Calu3 (cell line): ENCODE measurements at regions not wholly inside any gene's neighbourhood (a gene's known extent, or its start where the extent isn't known, plus 50 kb on each side); places are given as distances from the start of the nearest gene placed in this dataset.

Experiments used
- BruUV-seq: library from RNA; stranded (reverse); fragments of 400-500 nt; replicated peaks from 2 replicates; lab custom pipeline; 2021; lab: Mats Ljungman, UMichigan
- CTCF ChIA-PET: fragments of 300-600 bp; sonication (Branson Sonifier 250); formaldehyde crosslinking; loops from one replicate; lab custom pipeline; 2022; ENCODE audit warnings: antibody characterized with exemption; lab: Charles Lee
- DNase-seq: peaks from one replicate; pipeline ENCODE4 v3.0.0; 2022
- H3K27ac Mint-ChIP-seq: one replicate; pipeline ENCODE4 v1.8.0; 2022; ENCODE audit warnings: mixed read lengths; ENCODE audit not compliant: unreplicated experiment
- H3K27me3 Mint-ChIP-seq: one replicate; pipeline ENCODE4 v1.8.0; 2022; ENCODE audit warnings: mixed read lengths; ENCODE audit not compliant: unreplicated experiment
- H3K36me3 Mint-ChIP-seq: one replicate; pipeline ENCODE4 v1.8.0; 2022; ENCODE audit warnings: mild to moderate bottlenecking, moderate library complexity, mixed read lengths; ENCODE audit not compliant: insufficient read depth, unreplicated experiment
- H3K4me1 Mint-ChIP-seq: one replicate; pipeline ENCODE4 v1.8.0; 2022; ENCODE audit warnings: mild to moderate bottlenecking, low read depth, mixed read lengths; ENCODE audit not compliant: unreplicated experiment
- H3K4me3 Mint-ChIP-seq: one replicate; pipeline ENCODE4 v1.8.0; 2022; ENCODE audit warnings: mild to moderate bottlenecking, low read depth, moderate library complexity, mixed read lengths; ENCODE audit not compliant: unreplicated experiment
- H3K9me3 Mint-ChIP-seq: one replicate; pipeline ENCODE4 v1.8.0; 2022; ENCODE audit warnings: low read depth, mixed read lengths; ENCODE audit not compliant: unreplicated experiment
- intact Hi-C: fragments of 100-400 bp; cut with micrococcal nuclease; formaldehyde crosslinking; loops from one replicate; pipeline ENCODE4 v1.10.0; 2022; ENCODE audit not compliant: unreplicated experiment
- TF ChIP-seq, protein P1 (sequence below): fragments of 200-600 bp; IDR thresholded peaks from one replicate; pipeline ENCODE4 v1.8.0; 2022; ENCODE audit warnings: antibody characterized with exemption; ENCODE audit not compliant: unreplicated experiment

DNA sequence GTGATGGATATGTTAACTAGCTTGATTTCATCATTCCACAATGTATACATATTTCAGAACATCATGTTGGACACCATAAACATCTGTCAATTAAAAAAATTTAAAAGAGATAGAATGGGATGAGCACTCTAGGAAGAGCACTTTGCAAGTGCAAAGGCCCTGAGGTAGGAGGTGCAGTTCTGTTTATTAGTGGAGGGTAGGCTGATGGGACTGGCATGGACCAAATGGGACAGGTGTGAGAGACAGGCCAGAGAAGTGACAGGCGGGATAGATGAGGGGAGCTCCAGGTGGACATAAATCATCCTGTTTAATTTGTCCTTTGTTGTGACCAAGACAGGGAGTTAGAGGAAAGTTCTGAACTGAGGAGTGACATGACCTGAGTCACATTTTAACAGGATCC lies 477.9 kb downstream of the TSN start:
- intact Hi-C loops, result no loop called here
- DNase-seq, result no peak
- Mint-ChIP-seq H3K9me3 (no peaks in the 10 kb centered on the region), H3K4me3 (no peak overlapping the region), H3K27me3 (peaks cover 12% of the 10 kb centered on the region), H3K4me1 (peaks cover 27% of the 10 kb centered on the region), H3K36me3 (peaks cover 7% of the 10 kb centered on the region), H3K27ac (no peak overlapping the region)
- BruUV-seq, result no TSS peak
- TF ChIP-seq, protein P1, sequence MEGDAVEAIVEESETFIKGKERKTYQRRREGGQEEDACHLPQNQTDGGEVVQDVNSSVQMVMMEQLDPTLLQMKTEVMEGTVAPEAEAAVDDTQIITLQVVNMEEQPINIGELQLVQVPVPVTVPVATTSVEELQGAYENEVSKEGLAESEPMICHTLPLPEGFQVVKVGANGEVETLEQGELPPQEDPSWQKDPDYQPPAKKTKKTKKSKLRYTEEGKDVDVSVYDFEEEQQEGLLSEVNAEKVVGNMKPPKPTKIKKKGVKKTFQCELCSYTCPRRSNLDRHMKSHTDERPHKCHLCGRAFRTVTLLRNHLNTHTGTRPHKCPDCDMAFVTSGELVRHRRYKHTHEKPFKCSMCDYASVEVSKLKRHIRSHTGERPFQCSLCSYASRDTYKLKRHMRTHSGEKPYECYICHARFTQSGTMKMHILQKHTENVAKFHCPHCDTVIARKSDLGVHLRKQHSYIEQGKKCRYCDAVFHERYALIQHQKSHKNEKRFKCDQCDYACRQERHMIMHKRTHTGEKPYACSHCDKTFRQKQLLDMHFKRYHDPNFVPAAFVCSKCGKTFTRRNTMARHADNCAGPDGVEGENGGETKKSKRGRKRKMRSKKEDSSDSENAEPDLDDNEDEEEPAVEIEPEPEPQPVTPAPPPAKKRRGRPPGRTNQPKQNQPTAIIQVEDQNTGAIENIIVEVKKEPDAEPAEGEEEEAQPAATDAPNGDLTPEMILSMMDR, result no peak
- CTCF ChIA-PET, result no interaction called here

GRCh38 chr2:122236152-122236874 lies 480.9 kb downstream of the TSN start:
- H3K27ac Mint-ChIP-seq, result peak overlapping the region; percentile 57
- peak; percentile 91 for DNase-seq
- peaks cover 39% of the 10 kb centered on the region for H3K4me1 Mint-ChIP-seq
- peaks cover 40% of the 10 kb centered on the region for H3K27me3 Mint-ChIP-seq
- peak overlapping the region; percentile 3 for H3K4me3 Mint-ChIP-seq
- intact Hi-C loops, result loop anchor here (2.0 to 5.0 kb wide), 2 partner anchors 196 to 458 kb away; no protein-coding TSS in a partner anchor
- H3K36me3 Mint-ChIP-seq, result peaks cover 7% of the 10 kb centered on the region
- no peaks in the 10 kb centered on the region for H3K9me3 Mint-ChIP-seq
- no TSS peak for BruUV-seq
- CTCF ChIA-PET, result interaction anchor here (0.6 kb wide), 1 partner anchor 266 kb away, joined by 8 read pairs; no protein-coding TSS in a partner anchor
- TF ChIP-seq, protein P1, result no peak

- TF ChIP-seq, protein P1, result no peak
- DNase-seq, result no peak
- CTCF ChIA-PET, result no interaction called here
- intact Hi-C loops, result loop anchor here (2.0 to 5.0 kb wide), 2 partner anchors 195 to 458 kb away; no protein-coding TSS in a partner anchor
- Mint-ChIP-seq H3K36me3 (peaks cover 7% of the 10 kb centered on the region), H3K4me3 (peak overlapping the region; percentile 38), H3K27me3 (peaks cover 46% of the 10 kb centered on the region), H3K9me3 (no peaks in the 10 kb centered on the region), H3K27ac (peak overlapping the region; percentile 57), H3K4me1 (peaks cover 39% of the 10 kb centered on the region)
- BruUV-seq, result no TSS peak
Measured at GRCh38 chr2:122236925-122237324, 481.5 kb downstream of the TSN start.

GRCh38 chr2:122237450-122237849 lies 482.0 kb downstream of the TSN start:
- peak; percentile 28 for DNase-seq
- H3K27ac Mint-ChIP-seq, result peak overlapping the region; percentile 57
- intact Hi-C loops, result loop anchor here (2.0 to 5.0 kb wide), 2 partner anchors 195 to 459 kb away; no protein-coding TSS in a partner anchor
- TF ChIP-seq, protein P1, result no peak
- peaks cover 51% of the 10 kb centered on the region for H3K27me3 Mint-ChIP-seq
- CTCF ChIA-PET, result interaction anchor here (0.6 kb wide), 1 partner anchor 699 kb away, joined by 4 read pairs; no protein-coding TSS in a partner anchor
- peak overlapping the region; percentile 38 for H3K4me3 Mint-ChIP-seq
- H3K36me3 Mint-ChIP-seq, result peaks cover 7% of the 10 kb centered on the region
- peaks cover 39% of the 10 kb centered on the region for H3K4me1 Mint-ChIP-seq
- no peaks in the 10 kb centered on the region for H3K9me3 Mint-ChIP-seq
- BruUV-seq, result no TSS peak
